Embryonic facial prominence (tissue), 1 donor: ENCODE measurements at regions not wholly inside any gene's neighbourhood (a gene's known extent, or its start where the extent isn't known, plus 50 kb on each side); places are given as distances from the start of the nearest gene placed in this dataset.
"Not testable (repeated sequence)": the region's sequence is repeated elsewhere in the genome, so short reads cannot be mapped to it uniquely, and the experiment has no call there.

Source experiments
- DNase-seq: peaks from one replicate; pipeline ENCODE4 v3.0.0-alpha.2; 2016; ENCODE audit errors: extremely low spot score

DNA sequence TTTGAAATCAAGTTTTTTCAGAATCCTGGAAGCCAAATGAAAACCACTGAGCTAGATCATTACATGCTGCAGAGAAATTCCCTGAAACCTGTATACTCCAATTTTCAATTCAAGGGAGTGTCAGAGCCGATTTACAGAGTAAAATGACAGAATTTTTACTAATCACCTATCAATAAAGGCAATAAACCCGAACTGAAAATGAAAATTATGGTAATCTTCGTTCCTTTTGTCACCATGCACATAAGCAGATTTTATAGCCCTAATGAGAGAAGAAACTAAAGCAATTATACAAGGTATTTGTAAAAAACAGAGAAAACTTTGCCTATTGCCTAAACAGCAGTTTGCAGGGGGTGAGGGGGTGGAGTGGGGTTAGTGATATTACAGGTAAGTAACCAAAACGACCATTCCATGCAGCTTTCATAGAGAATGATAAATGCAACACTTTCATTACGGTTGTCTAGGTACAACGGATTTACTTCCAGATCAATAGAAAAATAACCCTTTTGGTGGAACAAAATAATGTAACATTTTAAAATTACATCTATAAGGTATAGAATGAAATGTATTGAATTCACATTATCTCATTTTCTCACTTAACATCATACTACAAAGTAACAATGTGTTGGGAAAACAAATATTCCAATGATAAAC is 115.2 kb upstream of the BEND6 start:
- no peak for DNase-seq

GRCh38 chr6:56838965-56839364 is 115.9 kb upstream of the BEND6 start:
- no peak for DNase-seq

- DNase-seq = no peak
These were observed 116.8 kb upstream of the BEND6 start for GRCh38 chr6:56838016-56838555.

- no peak for DNase-seq
These were observed 117.5 kb upstream of the BEND6 start for GRCh38 chr6:56837322-56837894.

DNA sequence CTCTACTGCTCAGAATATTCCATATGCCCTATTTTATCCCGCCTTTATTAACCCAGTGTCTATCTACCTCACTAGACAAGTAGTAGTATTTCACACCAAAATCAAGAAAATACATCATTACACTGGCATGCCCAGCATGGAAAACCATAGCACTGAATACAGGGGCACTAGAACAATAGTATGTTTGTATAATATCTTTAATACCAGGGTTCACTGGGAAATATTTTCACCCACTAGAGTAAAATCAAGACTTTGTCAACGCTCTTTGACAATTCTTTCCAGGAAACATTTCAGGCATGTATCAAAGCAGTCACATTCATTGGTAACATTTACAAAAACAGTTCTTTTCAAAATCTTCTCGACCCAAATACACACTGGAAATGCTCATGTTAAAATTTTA is 119.3 kb upstream of the BEND6 start:
- no peak for DNase-seq

DNA sequence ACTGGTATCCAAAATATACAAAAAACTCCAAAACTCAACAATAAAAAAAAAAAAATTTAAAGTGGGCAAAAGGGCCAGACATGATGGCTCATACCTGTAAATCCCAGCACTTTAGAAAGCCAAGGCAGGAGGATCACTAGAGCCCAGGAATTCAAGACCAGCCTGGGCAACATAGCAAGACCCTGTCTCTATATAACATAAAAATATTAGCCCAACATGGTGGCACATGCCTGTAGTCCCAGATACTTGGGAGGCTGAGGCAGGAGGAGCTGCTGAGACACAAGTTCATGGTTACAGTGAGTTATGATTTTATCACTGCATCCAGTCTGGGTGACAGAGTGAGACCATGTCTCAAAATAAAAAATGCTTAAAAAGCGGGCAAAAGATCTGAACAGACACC is 121.0 kb upstream of the BEND6 start:
- no peak for DNase-seq

GRCh38 chr6:56833127-56833791 is 121.6 kb upstream of the BEND6 start:
- no peak for DNase-seq

GRCh38 chr6:56832225-56832624 is 122.7 kb upstream of the BEND6 start:
- DNase-seq = no peak

GRCh38 chr6:56831334-56831733 is 123.6 kb upstream of the BEND6 start:
- no peak for DNase-seq

DNA sequence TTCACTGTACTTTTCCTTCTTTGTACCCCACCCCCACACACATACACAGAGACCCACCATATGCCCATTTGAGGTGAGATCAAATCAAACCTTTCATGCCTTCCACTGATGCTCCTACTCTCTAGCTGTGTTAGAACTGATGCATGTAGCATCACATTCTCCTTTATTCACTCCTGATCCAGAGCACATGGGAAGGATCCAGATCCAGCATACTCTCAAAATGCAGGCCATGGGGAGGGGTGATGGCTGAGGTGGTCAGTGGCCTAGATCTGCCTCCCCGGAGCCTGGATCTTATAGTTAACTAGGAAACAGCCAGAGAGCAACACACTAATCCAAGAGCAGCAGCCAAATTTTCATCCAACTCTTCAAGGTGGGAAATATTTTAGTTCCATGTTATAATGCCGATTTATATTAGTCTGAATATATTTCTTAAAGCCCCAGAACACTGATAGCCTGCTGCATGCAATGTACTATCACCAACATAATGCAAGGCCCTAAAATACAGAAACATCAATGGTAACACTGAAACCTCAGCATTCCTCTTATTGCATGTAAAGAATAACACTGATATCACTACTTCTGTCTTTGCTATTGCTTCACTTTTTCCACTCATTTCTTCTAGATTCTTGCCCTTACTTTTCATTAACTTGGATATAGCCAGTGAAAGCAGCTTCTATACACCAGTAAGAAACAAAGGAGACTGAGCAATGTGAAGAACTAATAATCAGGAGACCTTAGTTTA is 126.8 kb upstream of the BEND6 start:
- DNase-seq = no peak

DNA sequence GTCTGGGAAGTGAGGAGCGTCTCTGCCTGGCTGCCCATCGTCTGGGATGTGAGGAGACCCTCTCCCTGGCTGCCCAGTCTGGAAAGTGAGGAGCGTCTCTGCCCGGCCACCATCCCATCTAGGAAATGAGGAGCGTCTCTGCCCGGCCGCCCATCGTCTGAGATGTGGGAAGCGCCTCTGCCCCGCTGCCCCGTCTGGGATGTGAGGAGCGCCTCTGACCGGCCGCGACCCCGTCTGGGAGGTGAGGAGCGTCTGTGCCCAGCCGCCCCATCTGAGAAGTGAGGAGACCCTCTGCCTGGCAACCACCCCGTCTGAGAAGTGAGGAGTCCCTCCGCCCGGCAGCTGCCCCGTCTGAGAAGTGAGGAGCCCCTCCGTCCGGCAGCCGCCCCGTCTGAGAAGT is 130.5 kb upstream of the BEND6 start:
- DNase-seq = not testable (repeated sequence)

DNA sequence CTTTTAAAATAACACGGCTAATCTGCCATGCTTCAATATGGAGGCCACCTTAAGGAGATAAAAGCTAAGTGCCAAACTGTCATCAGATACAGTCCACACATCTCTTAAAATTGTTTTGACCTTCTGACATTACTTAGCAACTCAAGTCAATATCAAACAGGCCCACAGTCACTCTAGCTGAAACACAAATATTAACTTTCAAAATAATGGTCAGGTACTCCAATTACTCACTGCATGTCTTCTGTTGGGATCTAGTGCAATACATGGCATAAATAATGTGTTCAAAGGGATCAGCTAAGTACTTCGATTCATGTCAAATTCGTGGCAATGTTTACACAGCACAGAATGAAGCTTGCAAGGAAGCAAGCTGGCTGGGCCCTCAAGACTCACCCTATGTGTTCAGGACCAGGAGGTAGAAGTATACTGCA is 133.9 kb upstream of the BEND6 start:
- no peak for DNase-seq

GRCh38 chr6:56820060-56820459 is 134.8 kb upstream of the BEND6 start:
- DNase-seq = no peak

- DNase-seq = no peak
These were observed 135.3 kb upstream of the BEND6 start for GRCh38 chr6:56819604-56820003.

DNA sequence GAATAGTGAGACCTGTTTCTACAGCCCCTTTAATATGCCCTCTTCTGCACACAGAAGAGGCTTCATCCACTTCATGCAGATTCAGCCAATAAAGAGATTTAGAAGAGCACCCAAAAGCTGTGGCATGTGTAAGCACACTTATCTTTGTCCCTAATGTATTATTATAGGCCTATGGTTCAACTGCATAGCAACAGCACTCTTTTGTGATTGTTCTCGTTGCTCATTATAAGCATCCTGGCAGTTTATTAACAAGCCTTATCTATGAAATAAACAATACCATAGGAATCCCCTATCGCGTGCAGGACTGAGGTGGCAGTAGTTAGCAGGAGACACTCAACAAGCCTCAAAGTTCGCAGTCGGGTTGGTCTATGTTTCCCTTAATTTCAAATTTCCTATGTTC is 138.5 kb upstream of the BEND6 start:
- no peak for DNase-seq

- DNase-seq = no peak
These were observed 139.5 kb upstream of the BEND6 start for GRCh38 chr6:56815436-56815835.

DNA sequence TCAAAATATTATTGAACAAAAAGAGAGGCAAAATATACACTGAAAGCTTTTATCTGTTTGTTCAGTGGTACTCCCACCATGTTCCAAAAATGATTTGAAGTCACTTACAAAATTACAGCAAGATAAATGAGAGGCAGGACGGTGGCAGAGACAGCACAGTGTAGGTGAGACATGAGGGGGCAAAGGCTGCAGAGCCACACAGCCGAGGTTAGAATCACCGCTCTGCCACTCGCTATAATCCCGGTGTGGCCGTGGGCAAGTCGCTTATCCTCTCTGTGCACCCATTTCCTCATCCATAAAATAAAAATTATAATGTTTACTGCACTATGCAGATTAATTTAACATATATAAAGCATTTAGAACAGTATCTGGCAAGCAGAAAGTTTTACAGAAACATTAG is 140.1 kb upstream of the BEND6 start:
- DNase-seq = no peak

DNA sequence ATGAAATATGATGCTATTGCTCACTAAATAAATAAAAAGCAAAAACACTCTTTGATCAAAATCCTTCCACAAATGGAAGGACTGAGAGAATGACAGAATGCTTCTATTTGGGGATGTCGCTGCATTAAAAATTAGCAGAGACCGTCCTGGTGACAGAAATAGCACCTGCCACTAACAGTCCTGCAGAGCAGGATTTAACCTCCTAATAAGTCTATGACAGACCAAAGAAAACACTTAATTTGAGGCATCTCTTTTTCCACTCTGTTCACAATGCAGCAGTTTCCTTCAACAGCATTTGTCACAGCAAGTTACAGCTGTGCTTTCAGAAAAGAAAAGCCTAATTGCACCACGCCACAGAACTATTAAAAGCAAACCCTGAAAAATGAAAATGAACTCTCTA is 140.6 kb upstream of the BEND6 start:
- DNase-seq = no peak

DNA sequence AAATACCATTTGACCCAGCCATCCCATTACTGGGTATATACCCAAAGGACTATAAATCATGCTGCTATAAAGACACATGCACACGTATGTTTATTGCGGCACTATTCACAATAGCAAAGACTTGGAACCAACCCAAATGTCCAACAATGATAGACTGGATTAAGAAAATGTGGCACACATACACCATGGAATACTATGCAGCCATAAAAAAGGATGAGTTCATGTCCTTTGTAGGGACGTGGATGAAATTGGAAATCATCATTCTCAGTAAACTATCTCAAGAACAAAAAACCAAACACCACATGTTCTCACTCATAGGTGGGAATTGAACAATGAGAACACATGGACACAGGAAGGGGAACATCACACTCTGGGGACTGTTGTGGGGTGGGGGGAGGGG is 142.1 kb upstream of the BEND6 start:
- not testable (repeated sequence) for DNase-seq

GRCh38 chr6:56808871-56809359 is 146.0 kb upstream of the BEND6 start:
- no peak for DNase-seq

DNA sequence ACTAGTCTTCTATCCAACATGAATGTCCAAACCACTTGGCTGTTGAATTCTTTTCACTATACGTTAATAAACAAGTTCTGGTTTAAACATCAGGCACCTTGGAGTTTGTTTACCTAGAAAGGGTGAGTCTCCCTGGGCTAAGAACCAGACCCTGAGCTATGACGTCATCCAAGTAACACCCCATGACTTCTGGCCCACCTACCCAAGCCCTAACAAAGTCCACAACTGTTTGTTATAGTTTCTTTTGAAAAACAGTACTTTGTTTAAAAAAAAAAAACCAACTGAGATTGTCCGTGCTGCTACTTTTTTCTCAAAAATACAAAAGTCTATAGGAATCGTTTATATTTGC is 146.9 kb upstream of the BEND6 start:
- DNase-seq = no peak

GRCh38 chr6:56807326-56807988 is 147.4 kb upstream of the BEND6 start:
- no peak for DNase-seq
